ENCODE measurements at regions not wholly inside any gene's neighbourhood (a gene's known extent, or its start where the extent isn't known, plus 50 kb on each side); places are given as distances from the start of the nearest gene placed in this dataset.

- no peak for DNase-seq (ENCODE audit: low spot score in 2 of 2)
- Histone ChIP-seq H3K36me3 (no peaks in the 10 kb centered on the region), H3K4me1 (no peaks in the 10 kb centered on the region), H3K27me3 (peaks cover 0 to 80% of the 10 kb centered on the region in 2 donors), H3K27ac (no peak overlapping the region), H3K9me3 (peaks cover 0 to 8% of the 10 kb centered on the region in 2 donors), H3K4me3 (no peak overlapping the region)
- intact Hi-C loops (cut with DNase I; ENCODE audit: low total_unique reads), result no loop called here
- no peak for TF ChIP-seq POLR2AphosphoS5 (IDR thresholded peaks at IDR 0.05)
- TF ChIP-seq CTCF (IDR thresholded peaks at IDR 0.05), result no peak
- no peak for TF ChIP-seq POLR2A (IDR thresholded peaks at IDR 0.05)
These were observed 488.6 kb downstream of the MID1IP1 start for GRCh38 chrX:39289827-39290226.

- Histone ChIP-seq H3K27me3 (peaks cover 0 to 72% of the 10 kb centered on the region in 2 donors), H3K4me1 (no peaks in the 10 kb centered on the region), H3K36me3 (no peaks in the 10 kb centered on the region), H3K4me3 (no peak overlapping the region), H3K9me3 (peaks cover 0 to 8% of the 10 kb centered on the region in 2 donors), H3K27ac (no peak overlapping the region)
- DNase-seq (ENCODE audit: low spot score in 2 of 2), result no peak
- intact Hi-C loops (cut with DNase I; ENCODE audit: low total_unique reads), result no loop called here
- TF ChIP-seq POLR2AphosphoS5 (IDR thresholded peaks at IDR 0.05), result no peak
- no peak for TF ChIP-seq CTCF (IDR thresholded peaks at IDR 0.05)
- TF ChIP-seq POLR2A (IDR thresholded peaks at IDR 0.05), result no peak
These were observed 491.9 kb downstream of the MID1IP1 start for GRCh38 chrX:39293203-39293602.

GRCh38 chrX:39296472-39296871 lies 495.2 kb downstream of the MID1IP1 start:
- H3K27me3 ChIP-seq, result peaks cover 0 to 54% of the 10 kb centered on the region in 2 donors
- H3K4me3 ChIP-seq, result no peak overlapping the region
- no peak overlapping the region for H3K27ac ChIP-seq
- peaks cover 5 to 8% of the 10 kb centered on the region in 2 donors for H3K9me3 ChIP-seq
- no peak for DNase-seq (ENCODE audit: low spot score in 2 of 2)
- TF ChIP-seq CTCF (IDR thresholded peaks at IDR 0.05) (no peak), POLR2A (IDR thresholded peaks at IDR 0.05) (no peak), POLR2AphosphoS5 (IDR thresholded peaks at IDR 0.05) (no peak)
- H3K36me3 ChIP-seq, result no peaks in the 10 kb centered on the region
- H3K4me1 ChIP-seq, result no peaks in the 10 kb centered on the region
- intact Hi-C loops (cut with DNase I; ENCODE audit: low total_unique reads), result no loop called here

GRCh38 chrX:39298821-39299220 lies 497.6 kb downstream of the MID1IP1 start:
- Histone ChIP-seq H3K36me3 (no peaks in the 10 kb centered on the region), H3K9me3 (peaks cover 14 to 24% of the 10 kb centered on the region in 2 donors), H3K4me1 (no peaks in the 10 kb centered on the region), H3K4me3 (no peak overlapping the region), H3K27me3 (peaks cover 0 to 45% of the 10 kb centered on the region in 2 donors), H3K27ac (no peak overlapping the region)
- DNase-seq (ENCODE audit: low spot score in 2 of 2), result no peak
- no peak for TF ChIP-seq POLR2AphosphoS5 (IDR thresholded peaks at IDR 0.05)
- no peak for TF ChIP-seq POLR2A (IDR thresholded peaks at IDR 0.05)
- no peak for TF ChIP-seq CTCF (IDR thresholded peaks at IDR 0.05)
- intact Hi-C loops (cut with DNase I; ENCODE audit: low total_unique reads), result no loop called here

GRCh38 chrX:39299615-39300014 lies 498.4 kb downstream of the MID1IP1 start:
- no peak overlapping the region for H3K27ac ChIP-seq
- intact Hi-C loops (cut with DNase I; ENCODE audit: low total_unique reads), result no loop called here

More at GRCh38 chrX:39299615-39300014, 498.4 kb downstream of the MID1IP1 start:
- no peaks in the 10 kb centered on the region for H3K36me3 ChIP-seq
- no peak for TF ChIP-seq CTCF (IDR thresholded peaks at IDR 0.05)
- no peak for TF ChIP-seq POLR2AphosphoS5 (IDR thresholded peaks at IDR 0.05)
- TF ChIP-seq POLR2A (IDR thresholded peaks at IDR 0.05), result no peak
- no peaks in the 10 kb centered on the region for H3K4me1 ChIP-seq
- no peak for DNase-seq (ENCODE audit: low spot score in 2 of 2)
- H3K27me3 ChIP-seq, result peaks cover 0 to 46% of the 10 kb centered on the region in 2 donors
- peaks cover 14 to 24% of the 10 kb centered on the region in 2 donors for H3K9me3 ChIP-seq
- no peak overlapping the region for H3K4me3 ChIP-seq
